ENCODE measurements at regions not wholly inside any gene's neighbourhood (a gene's known extent, or its start where the extent isn't known, plus 50 kb on each side); places are given as distances from the start of the nearest gene placed in this dataset.
"Not testable (repeated sequence)": the region's sequence is repeated elsewhere in the genome, so short reads cannot be mapped to it uniquely, and the experiment has no call there.

- ChIA-PET CTCF (no interaction called here), POLR2A (no interaction called here)
- Mint-ChIP-seq H3K9me3 (no peaks in the 10 kb centered on the region), H3K4me1 (no peaks in the 10 kb centered on the region), H3K27ac (no peak overlapping the region), H3K4me3 (no peak overlapping the region), H3K27me3 (no peaks in the 10 kb centered on the region), H3K36me3 (ENCODE audit: low read depth) (no peaks in the 10 kb centered on the region)
- DNase-seq (no peak), ATAC-seq (ENCODE audit: low read depth) (no peak)
- intact Hi-C loops (cut with micrococcal nuclease), result no loop called here
- no peak for TF ChIP-seq CTCF (IDR thresholded peaks at IDR 0.05)
Observed at GRCh38 chr2:16199882-16200553, 259.7 kb downstream of the MYCN start.

- POLR2A ChIA-PET; H3K27ac Mint-ChIP-seq; intact Hi-C loops (cut with micrococcal nuclease); CTCF ChIA-PET; H3K36me3 Mint-ChIP-seq (ENCODE audit: low read depth); H3K27me3 Mint-ChIP-seq; H3K4me3 Mint-ChIP-seq; DNase-seq; H3K4me1 Mint-ChIP-seq; ATAC-seq (ENCODE audit: low read depth); H3K9me3 Mint-ChIP-seq: not testable (repeated sequence)
Observed at GRCh38 chr2:16199241-16199640, 258.9 kb downstream of the MYCN start.

GRCh38 chr2:16198166-16198912 lies 258.0 kb downstream of the MYCN start:
- Mint-ChIP-seq H3K36me3 (ENCODE audit: low read depth) (no peaks in the 10 kb centered on the region), H3K9me3 (no peaks in the 10 kb centered on the region), H3K27me3 (no peaks in the 10 kb centered on the region), H3K4me1 (no peaks in the 10 kb centered on the region), H3K27ac (no peak overlapping the region), H3K4me3 (no peak overlapping the region)
- TF ChIP-seq CTCF (IDR thresholded peaks at IDR 0.05), result no peak
- ChIA-PET CTCF (no interaction called here), POLR2A (no interaction called here)
- no peak for DNase-seq
- no peak for ATAC-seq (ENCODE audit: low read depth)
- intact Hi-C loops (cut with micrococcal nuclease), result no loop called here

GRCh38 chr2:16197504-16198147 lies 257.3 kb downstream of the MYCN start:
- H3K27me3 Mint-ChIP-seq, result no peaks in the 10 kb centered on the region
- no peak overlapping the region for H3K4me3 Mint-ChIP-seq
- CTCF ChIA-PET, result no interaction called here
- no peaks in the 10 kb centered on the region for H3K36me3 Mint-ChIP-seq (ENCODE audit: low read depth)
- ATAC-seq (ENCODE audit: low read depth), result no peak
- no peaks in the 10 kb centered on the region for H3K9me3 Mint-ChIP-seq
- H3K4me1 Mint-ChIP-seq, result no peaks in the 10 kb centered on the region
- H3K27ac Mint-ChIP-seq, result no peak overlapping the region
- POLR2A ChIA-PET, result no interaction called here
- no peak for TF ChIP-seq CTCF (IDR thresholded peaks at IDR 0.05)
- DNase-seq, result no peak
- intact Hi-C loops (cut with micrococcal nuclease), result no loop called here

- no peak for ATAC-seq (ENCODE audit: low read depth)
Observed at GRCh38 chr2:16196687-16197503, 256.5 kb downstream of the MYCN start.

More at GRCh38 chr2:16196687-16197503, 256.5 kb downstream of the MYCN start:
- Mint-ChIP-seq H3K4me3 (no peak overlapping the region), H3K4me1 (no peaks in the 10 kb centered on the region), H3K9me3 (no peaks in the 10 kb centered on the region), H3K27ac (no peak overlapping the region), H3K27me3 (no peaks in the 10 kb centered on the region), H3K36me3 (ENCODE audit: low read depth) (no peaks in the 10 kb centered on the region)
- no peak for TF ChIP-seq CTCF (IDR thresholded peaks at IDR 0.05)
- ChIA-PET CTCF (no interaction called here), POLR2A (no interaction called here)
- intact Hi-C loops (cut with micrococcal nuclease), result no loop called here
- DNase-seq, result no peak

All from activated B cell treated with CpG ODN at 0.5 μM for 24 hours (primary cell).